Heart right ventricle (tissue), 16 donors: ENCODE measurements at regions not wholly inside any gene's neighbourhood (a gene's known extent, or its start where the extent isn't known, plus 50 kb on each side); places are given as distances from the start of the nearest gene placed in this dataset.

Experiments used
- ATAC-seq, 8 donors: fragments of 200-7000 bp; cut with Tn5 transposase; one replicate each; pipeline ENCODE4 v1.9.1; 2020; ENCODE audit warnings: mild to moderate bottlenecking in 8 of 8, moderate library complexity in 8 of 8, moderate number of reproducible peaks in 1 of 8
- DNase-seq, 2 donors: peaks; one replicate each; pipeline ENCODE4 v3.0.0-alpha.2; 2020
- H3K27ac ChIP-seq, 10 donors: fragments of 200-600 bp; sonication (generic) in 2 of 10; one replicate each; pipeline versions ENCODE4 v1.5.0 to v1.8.0; 2020 to 2022; ENCODE audit warnings: mild to moderate bottlenecking in 3 of 10
- H3K27me3 ChIP-seq, 7 donors: fragments of 200-600 bp; one replicate each; pipeline ENCODE4 v1.8.0; 2021 to 2022; ENCODE audit warnings: mild to moderate bottlenecking in 2 of 7
- H3K36me3 ChIP-seq, 9 donors: fragments of 200-600 bp; sonication (generic) in 1 of 9; one replicate each; pipeline versions ENCODE4 v1.5.0 to v1.8.0; 2020 to 2022; ENCODE audit warnings: mild to moderate bottlenecking in 2 of 9
- H3K4me1 ChIP-seq, 9 donors: fragments of 200-600 bp; sonication (generic) in 1 of 9; one replicate each; pipeline versions ENCODE4 v1.5.0 to v1.8.0; 2020 to 2022; ENCODE audit warnings: mild to moderate bottlenecking in 4 of 9
- H3K4me3 ChIP-seq, 10 donors: fragments of 200-600 bp; sonication (generic) in 2 of 10; one replicate each; pipeline versions ENCODE4 v1.5.0 to v1.8.0; 2020 to 2022; ENCODE audit warnings: mild to moderate bottlenecking in 7 of 10, moderate library complexity in 2 of 10
- H3K9me3 ChIP-seq, 11 donors: fragments of 200-600 bp in 10 of 11; sonication (generic) in 2 of 11; one replicate each; pipeline versions ENCODE4 v1.5.0 to v1.8.0; 2013 to 2022; ENCODE audit warnings: mild to moderate bottlenecking in 2 of 11, control low read depth in 1 of 11, moderate library complexity in 1 of 11
- CTCF ChIP-seq, 9 donors: fragments of 200-600 bp; sonication (generic) in 2 of 9; IDR thresholded peaks; one replicate each; pipeline versions ENCODE4 v1.5.0 to v1.8.0; 2021 to 2022; ENCODE audit warnings: antibody characterized with exemption in 9 of 9, mild to moderate bottlenecking in 5 of 9, moderate library complexity in 1 of 9
- WGBS, 2 donors: extraction: QIAGEN DNeasy Blood & Tissue Kit; methylation state at CpG; one replicate each; pipeline ENCODE4 v1.1.7; 2013; ENCODE audit warnings: inconsistent platforms in 1 of 2; 5-methylcytosine and 5-hydroxymethylcytosine counted together
- intact Hi-C, 10 donors: fragments of 100-400 bp; cut with DNase I; formaldehyde crosslinking; loops; one replicate each; pipeline versions ENCODE4 v1.11.1 to v1.14.2; 2022
- donor health status: Arrhythmogenic right ventricular cardiomyopathy.
- donor health status: ischemic (EF 13 %, LVEDD 7.1; RV severe dilation, severe dysfunction).
- donor health status: healthy with polysubstance abuse.
- donor health status: DM: no; HTN: yes; CAD: no.
- donor health status: DM: no; HTN: no; CAD: no.
- donor health status: ischemic (EF 25% LVEDD 6.9; RV normal size, moderate dysfunction).
- donor health status: ischemic (EF 25% LVEDD 5.7; RV mildly dilated, moderate dysfunction).
- donor health status: healthy.
- donor health status: DM: yes; HTN: yes; CAD: no.
- donor health status: Ischemic cardiomyopathy.
- donor health status: ischemic (EF 35%, LVEDD 5.7; RV mildly dilated, moderate dysfunction).
- donor health status: nonischemic (EF 11% LVEDD 7.7; RV severe dilation, severe dysfunction).
- donor health status: DM: yes; HTN: yes; CAD: no.
- donor health status: PGD.
- donor health status: ischemic (EF 29% LVEDD 5.4; RV normal size, mild dysfunction).
- donor health status: nonischemic (EF 23%, LVEDD 6.1; RV moderate dilation, normal function).

GRCh38 chr9:119078015-119078414, 291.2 kb downstream of the BRINP1 start:
- Histone ChIP-seq H3K27ac (no peak overlapping the region), H3K9me3 (no peaks in the 10 kb centered on the region), H3K36me3 (no peaks in the 10 kb centered on the region), H3K4me1 (no peaks in the 10 kb centered on the region), H3K27me3 (no peaks in the 10 kb centered on the region), H3K4me3 (no peak overlapping the region)
- WGBS, 2 donors: 70 to 74% methylated on average over 1 of the region's 1 CpG
- intact Hi-C loops: loop anchor here in 1 of 10 donors (10.0 kb wide), 1 partner anchor 177 kb away; no protein-coding TSS in a partner anchor
- no peak for TF ChIP-seq CTCF (IDR thresholded peaks at IDR 0.05)
- ATAC-seq (no peak), DNase-seq (no peak)

- Histone ChIP-seq H3K9me3 (no peaks in the 10 kb centered on the region), H3K4me1 (no peaks in the 10 kb centered on the region), H3K36me3 (no peaks in the 10 kb centered on the region), H3K4me3 (no peak overlapping the region), H3K27ac (no peak overlapping the region), H3K27me3 (no peaks in the 10 kb centered on the region)
- intact Hi-C loops: no loop called here
- ATAC-seq (no peak), DNase-seq (no peak)
- TF ChIP-seq CTCF (IDR thresholded peaks at IDR 0.05): no peak
- WGBS, 2 donors: 70 to 75% methylated on average over 3 of the region's 3 CpGs
Measured at GRCh38 chr9:119083673-119084072, 285.6 kb downstream of the BRINP1 start.

- no peaks in the 10 kb centered on the region for H3K36me3 ChIP-seq
- ATAC-seq (no peak), DNase-seq (no peak)
- WGBS, 2 donors: 94 to 100% methylated on average over 1 of the region's 1 CpG
- no peaks in the 10 kb centered on the region for H3K27me3 ChIP-seq
- intact Hi-C loops: no loop called here
- TF ChIP-seq CTCF (IDR thresholded peaks at IDR 0.05): no peak
- no peaks in the 10 kb centered on the region for H3K9me3 ChIP-seq
- H3K27ac ChIP-seq: no peak overlapping the region
- no peak overlapping the region for H3K4me3 ChIP-seq
- H3K4me1 ChIP-seq: no peaks in the 10 kb centered on the region
Measured at GRCh38 chr9:119086590-119086989, 282.6 kb downstream of the BRINP1 start.

- no peak overlapping the region for H3K27ac ChIP-seq
- no peak for ATAC-seq
Measured at GRCh38 chr9:119088002-119088547, 281.2 kb downstream of the BRINP1 start.

More at GRCh38 chr9:119088002-119088547, 281.2 kb downstream of the BRINP1 start:
- no peaks in the 10 kb centered on the region for H3K9me3 ChIP-seq
- TF ChIP-seq CTCF (IDR thresholded peaks at IDR 0.05): no peak
- intact Hi-C loops: no loop called here
- no peaks in the 10 kb centered on the region for H3K36me3 ChIP-seq
- WGBS, 2 donors: 69 to 76% methylated on average over 5 of the region's 5 CpGs
- no peaks in the 10 kb centered on the region for H3K27me3 ChIP-seq
- no peak overlapping the region for H3K4me3 ChIP-seq
- no peaks in the 10 kb centered on the region for H3K4me1 ChIP-seq
- no peak for DNase-seq
